ENCODE measurements at regions not wholly inside any gene's neighbourhood (a gene's known extent, or its start where the extent isn't known, plus 50 kb on each side); places are given as distances from the start of the nearest gene placed in this dataset.

DNA sequence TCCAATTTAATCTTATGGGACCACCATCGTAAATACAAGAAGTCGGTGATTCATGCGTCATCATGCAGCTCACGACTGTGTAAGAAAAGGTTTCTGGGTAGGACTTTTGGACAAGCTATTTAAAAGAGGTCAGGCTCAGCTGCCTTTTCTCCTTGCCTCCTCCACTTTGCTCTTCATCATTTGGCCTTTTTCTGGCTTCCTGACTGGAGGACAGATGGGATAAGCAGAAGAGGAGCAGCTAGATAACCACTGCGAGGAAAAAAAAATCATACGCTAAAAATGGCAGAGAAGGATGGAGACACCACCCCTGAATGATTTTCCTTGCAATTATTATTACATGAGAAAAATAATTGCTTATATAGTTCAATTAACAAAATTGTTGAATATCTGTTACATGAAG lies 294.3 kb upstream of the FSTL5 start:
- ATAC-seq = no peak

DNA sequence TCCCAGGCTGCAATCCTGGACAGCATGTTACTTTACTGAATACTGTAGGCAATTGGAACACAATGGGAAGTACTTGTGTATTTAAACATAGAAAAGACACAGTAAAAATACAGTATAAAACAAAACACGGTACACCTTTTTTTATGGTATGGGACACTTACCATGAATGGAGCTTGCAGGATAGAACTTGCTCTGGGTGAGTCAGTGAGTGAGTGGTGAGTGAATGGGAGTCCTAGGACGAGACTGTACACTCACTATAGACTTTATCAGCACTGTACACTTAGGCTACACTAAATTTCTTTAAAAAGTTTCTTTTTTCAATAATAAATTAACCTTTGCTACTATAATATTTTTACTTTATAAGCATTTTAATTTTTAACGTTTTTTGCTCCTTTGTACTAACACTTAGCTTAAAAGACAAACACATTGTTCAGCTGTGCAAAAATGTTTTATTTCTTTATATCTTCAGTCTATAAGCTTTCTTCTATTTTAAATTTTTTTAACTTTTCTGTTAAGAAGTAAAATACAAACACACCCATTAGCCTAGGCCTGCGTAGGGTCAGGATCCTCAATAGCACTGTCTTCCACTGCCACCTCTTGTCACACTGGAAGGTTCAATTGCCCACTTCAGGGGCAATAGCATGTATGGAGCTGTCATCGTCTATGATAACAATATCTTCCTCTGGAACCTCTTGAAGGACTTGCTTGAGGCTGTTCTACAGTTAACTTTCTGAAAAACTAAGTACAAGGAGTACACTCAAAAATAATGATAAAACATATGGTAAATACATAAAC lies 293.5 kb upstream of the FSTL5 start:
- no peak for ATAC-seq

DNA sequence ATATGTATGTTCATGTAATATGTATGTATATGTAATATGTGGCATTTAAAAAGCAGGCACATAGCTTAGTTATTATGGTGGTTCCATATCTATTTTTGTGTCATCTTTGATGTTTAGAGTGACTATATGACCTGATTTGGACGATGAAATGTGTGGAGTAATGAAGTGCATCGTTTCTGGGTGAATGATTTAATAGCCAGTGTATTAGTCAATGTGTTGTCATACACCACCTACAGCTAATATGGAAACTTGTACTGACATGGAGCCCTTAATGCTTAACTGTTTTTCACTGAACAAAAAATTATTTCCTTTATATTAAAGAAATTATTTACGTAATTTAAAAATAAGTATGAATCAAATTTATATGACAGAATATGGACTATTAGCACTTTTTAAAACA lies 292.3 kb upstream of the FSTL5 start:
- no peak for ATAC-seq

DNA sequence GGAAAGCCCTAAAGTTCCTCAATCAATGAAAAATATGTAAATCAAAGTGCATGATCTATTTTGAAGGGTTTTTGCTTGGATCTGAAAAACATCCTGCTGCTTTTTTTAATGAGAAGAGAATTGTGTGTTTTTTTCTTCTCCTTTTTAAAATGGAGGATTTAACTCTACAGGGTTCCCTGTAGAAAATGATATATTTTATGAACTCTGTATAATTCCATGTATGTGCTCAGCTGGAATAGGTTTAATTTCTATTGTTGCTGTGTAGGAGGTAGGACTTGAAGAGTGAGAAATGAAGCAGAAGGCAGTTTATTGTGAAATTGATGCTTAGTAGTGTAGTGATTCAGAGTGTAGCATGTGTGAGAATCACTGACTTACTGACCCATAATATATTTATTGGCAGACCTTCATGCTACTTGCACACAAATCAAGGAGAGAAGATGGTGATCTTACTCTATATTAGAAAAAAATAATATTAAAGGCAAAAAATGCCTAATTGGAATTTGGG lies 286.8 kb upstream of the FSTL5 start:
- no peak for ATAC-seq

DNA sequence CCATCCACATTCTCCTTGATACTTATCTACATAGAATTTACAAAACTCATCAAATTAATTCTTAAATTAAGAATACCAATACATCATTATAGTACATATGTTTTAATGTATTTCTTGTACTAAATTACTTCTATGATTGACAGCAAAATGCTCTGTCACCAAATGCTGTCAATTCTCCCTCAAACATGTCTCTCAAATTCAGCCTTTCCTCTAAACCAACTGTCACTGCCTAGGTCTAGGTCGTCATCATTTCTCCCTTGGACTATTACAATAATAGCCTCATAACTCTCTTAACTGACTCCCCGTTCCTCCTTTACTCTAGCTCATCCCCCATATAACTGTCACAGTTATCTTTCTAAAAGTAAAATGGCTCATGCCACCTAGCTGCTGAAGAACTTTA lies 279.7 kb upstream of the FSTL5 start:
- no peak for ATAC-seq

DNA sequence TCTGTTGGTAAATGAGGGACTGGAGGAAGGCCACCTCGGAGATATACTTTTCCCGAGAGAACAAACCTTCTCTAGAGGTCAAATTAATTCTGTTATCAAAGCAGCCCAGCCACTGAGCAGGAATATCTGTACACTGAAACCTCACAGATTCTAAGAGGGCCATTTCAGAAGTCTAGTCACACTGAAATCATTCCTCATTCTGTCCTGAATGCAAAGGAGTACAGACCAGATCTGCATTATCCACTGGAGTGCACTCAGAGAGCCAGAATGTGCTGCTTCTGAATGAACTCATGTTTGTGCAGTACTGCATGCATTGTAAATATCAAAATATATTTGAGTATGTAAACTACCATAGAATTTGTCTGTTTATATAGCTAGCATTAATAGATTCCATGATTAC lies 278.3 kb upstream of the FSTL5 start:
- no peak for ATAC-seq

DNA sequence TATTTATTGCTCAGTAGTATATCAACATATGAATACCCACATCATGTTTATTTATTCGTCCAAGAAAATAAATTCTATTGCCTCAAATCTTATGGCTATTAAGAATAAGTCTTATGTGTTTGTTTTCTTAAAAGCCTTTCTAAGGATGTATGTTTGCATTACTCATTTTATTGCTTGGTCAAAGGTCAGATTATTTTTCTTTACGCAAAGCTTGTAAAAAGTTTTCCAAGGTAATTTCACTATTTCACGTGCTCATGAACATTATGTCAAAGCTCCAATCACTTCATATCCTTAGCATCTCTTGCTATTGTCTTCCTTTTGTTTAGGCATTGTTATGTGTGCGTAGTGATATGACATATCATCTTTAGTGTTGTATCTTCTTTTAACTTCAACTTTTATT lies 258.5 kb upstream of the FSTL5 start:
- ATAC-seq = no peak

DNA sequence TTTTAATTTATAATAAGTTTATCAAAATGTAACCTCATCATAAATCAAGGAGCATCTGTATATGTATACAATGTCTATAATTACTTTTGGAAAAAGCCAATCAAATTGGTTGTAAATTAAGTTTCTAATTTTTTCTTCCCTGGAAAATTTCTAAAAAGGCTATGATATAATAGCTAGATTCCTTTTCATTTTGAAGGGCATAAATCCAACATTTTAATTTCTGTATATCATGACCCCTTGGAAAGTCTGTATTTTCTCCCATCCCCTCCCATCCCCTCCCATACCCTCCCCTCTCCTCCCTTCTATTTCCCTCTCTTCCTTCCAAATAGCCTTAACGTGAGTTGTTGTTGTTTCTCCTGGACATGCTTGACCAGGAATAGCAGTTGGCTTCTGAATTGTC lies 247.1 kb upstream of the FSTL5 start:
- no peak for ATAC-seq

DNA sequence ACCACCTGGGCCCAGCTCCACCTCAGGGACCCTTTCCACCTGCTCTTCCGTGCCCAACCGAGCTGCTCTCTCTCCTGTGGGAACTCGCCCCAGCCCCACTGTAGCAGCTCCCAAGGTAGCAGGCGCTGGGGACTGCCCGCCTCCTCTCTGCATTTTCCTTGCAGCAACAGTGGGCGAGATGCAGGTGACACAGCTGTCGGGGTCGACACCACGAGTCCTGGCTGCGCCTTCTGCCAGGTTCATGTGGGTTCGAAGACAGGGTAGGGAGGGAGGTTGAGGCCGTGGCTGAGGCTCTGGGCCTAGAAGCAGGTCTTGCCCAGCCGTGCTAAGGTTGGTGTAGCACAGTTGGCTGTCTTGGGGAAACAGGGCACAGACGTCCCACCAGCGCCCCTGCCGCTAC lies 245.2 kb upstream of the FSTL5 start:
- ATAC-seq = no peak

DNA sequence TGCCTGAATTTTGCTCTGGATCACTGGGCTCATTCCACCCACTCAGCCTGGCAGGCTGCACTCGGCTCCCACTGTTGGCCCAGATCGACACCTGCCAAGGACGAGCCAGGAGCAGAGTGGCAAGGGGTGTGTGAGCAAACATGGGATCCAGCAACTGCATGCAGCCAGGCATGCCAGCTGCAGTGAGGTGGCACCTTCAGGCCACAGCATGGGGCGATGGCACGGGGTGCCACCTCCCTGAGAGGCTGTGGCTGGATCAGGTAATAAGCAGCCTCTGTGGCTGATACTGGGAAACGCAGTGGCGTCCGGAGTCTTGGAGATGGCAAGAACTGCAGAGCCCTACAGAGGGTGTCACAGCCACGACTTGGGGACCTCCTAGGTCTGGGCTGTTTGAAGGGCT lies 244.5 kb upstream of the FSTL5 start:
- no peak for ATAC-seq

DNA sequence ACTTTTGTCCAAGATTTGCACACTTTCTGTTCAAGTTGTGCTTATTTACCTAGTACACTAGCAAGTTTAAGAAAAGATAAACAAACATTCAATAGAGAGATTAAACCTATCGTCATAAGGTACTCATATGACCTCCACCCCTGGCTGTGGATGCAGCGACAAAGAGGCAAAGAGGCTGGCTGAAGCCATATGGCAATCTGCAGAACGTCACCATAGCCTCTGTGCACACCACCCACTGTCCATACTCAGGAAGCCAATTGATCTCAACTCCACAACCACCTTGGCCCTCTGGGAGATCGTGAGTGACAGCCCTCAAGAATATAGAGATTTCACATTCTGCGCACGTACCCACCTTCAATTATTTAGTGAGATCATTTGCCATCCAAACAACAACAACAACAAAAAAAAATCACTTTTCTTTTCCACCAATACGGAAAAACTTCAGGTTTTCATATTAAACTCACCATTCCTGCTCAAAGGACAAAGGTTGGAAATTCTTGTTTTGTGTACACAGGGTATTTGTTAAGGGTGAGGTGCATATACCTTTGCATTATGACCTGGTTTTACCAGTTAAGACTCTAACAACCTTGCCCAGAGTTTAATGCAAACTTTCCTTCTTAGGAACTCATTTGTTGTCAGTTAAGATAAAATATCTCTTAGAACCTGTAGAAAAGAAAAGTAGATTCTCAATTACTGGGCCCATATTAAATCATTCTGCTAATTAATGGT lies 243.0 kb upstream of the FSTL5 start:
- ATAC-seq = no peak

DNA sequence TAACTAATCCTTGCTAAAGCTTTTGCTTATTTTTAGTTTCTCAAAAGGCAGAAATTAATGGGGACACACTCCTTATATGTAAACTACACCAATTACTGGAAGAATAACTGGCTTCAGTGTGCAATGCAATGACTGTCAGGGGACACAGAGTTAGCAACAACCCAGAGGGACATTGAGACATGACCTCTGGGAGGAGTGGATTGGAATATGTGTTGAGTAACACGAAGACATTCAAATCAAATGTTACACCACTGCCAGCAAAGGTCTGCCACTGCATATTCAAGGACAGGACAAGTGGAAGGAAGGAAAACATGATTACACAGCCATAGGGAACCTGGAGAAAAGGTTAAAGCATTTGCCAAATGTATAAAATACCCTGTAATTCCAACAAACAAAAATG lies 240.1 kb upstream of the FSTL5 start:
- no peak for ATAC-seq

DNA sequence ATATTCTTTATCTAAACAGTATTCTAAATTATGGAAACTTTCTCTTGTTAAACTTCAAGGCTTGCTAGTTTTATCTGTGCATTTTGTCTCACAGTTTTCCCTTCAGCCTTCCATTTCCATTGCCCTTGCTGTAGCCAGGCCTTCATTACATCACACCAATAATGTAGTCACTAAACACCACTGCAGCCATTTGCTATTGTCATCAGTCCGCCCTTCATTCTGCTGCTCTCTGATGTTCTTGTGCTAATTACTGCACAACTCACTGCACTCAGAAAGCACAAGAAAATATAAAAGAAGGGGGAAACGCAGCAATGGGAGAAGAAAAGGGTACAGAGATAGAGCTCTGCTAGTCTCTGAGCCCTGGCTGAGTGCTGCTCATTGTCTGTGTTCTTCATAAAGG lies 239.6 kb upstream of the FSTL5 start:
- no peak for ATAC-seq

DNA sequence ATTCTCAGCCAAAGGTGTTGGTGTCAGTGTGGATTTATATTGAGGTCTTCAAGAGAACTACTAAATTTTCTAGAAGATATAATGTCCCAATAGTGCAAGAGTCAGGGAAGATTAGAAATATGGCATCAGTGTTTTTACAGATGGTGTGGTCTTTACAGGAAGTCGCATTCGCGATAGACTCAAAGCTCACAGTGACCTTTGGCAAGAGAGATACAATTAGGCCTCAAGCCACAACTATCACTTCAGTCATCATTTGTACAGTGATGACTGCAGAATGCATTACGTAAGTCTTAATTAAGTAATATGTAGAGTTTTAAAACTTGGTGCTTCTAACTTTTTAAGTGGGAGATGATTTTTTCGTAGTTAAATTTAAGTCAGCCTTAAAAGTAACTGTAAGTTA lies 237.2 kb upstream of the FSTL5 start:
- ATAC-seq = no peak

DNA sequence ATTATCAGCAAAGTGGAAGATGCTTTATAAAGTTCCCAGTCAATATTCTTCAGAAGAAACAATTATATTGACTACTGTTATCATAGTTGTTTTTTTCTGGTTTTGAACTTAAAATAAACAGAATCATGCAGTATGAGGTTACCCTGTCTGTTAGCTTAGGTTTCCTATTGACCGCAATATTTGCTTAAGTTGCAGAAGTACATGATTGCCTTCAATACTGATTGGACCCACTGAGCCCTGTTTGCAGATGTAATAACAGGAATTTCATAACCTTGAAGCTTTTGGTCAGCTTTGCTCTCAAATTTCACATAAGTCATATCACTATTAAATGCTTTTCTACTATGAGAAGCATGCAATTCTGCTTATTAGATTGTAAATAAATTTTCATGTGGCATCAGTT lies 229.1 kb upstream of the FSTL5 start:
- no peak for ATAC-seq

DNA sequence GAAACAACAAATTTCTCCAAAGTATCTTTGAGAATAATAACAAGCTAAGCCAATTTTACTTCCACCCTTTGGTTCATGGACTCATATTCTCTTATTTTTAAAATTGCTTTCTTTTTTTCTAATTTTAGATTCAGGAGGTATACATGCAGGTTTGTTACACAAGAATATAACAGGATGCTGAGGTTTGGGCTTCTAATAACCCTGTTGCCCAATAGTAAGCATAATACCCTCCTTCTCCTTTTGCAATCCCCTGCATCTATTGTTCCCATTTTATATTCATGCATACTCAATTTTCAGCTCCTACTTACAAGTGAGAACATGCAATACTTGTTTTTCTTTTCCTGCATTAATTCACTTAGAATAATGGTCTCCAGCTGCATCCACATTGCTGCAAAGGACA lies 202.3 kb upstream of the FSTL5 start:
- no peak for ATAC-seq

DNA sequence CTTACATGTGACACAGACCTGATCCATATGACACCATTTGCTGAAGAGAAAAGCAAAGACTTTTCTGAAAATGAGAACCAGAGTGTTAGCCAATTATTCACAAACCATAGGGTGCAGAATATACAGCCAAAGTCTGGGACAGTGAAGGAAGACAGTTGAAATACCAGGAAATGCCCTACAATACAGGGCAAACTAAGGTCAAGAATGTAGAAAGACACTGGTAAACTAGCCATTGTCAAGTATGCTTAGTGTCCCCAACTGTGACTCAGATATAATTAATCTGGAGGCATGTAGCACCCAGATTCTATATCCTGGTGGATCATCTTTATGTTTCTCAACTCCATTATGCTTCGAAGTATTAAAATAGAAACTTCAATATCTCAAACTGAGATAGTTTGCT lies 200.9 kb upstream of the FSTL5 start:
- ATAC-seq = no peak

DNA sequence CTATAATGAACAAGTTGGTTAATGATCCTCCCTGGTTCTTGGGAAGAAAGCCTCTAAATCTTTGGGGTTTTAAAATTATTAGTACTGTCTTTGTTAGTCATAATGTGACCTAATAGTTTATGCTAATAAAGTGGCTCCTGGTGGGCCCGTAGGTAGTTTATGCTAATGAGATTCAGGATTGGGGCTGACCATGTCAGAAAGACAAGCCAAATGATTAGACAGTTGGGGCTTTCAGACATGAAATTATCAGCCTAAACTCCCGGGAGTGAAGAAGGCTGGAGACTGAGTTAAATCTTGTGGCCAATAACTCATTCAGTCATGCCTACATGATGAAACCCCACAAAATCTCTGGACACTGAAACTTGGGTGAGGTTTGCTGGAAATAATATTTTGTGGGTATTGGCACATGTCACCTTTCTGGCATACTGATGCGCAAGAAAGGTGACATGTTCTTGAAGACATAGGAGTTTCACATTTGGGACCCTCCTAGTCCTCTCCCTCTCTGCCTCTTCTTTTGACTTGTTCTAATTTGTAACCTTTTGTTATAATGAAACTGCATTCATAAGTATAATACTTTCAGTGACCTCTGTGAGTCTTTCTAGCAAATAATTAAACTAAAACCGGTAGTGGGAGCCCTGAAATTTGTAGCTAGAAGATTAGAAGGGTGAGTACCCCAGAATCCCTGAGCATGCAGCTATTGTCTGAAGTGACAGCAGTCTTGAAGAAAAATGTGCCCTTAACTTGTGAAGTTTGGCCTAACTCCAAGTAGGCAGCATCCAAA lies 196.8 kb upstream of the FSTL5 start:
- no peak for ATAC-seq

DNA sequence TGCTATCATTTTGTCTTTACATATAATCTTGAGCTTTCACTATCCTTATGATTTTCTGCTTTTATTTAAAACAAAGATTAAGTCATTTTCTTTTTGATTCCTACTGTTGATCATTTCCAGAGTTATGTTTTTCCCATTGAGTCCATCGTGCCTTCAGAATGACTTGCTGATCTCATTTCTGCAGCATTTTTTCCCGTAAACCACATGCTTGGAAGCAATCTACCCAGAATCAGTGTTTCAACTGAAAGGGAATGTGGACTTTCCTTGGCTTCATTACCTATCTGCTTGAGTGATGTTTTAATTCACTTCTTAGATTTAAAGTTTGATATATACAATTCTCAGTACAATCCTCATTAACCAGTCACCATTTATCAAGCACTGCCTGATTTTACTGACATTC lies 192.4 kb upstream of the FSTL5 start:
- no peak for ATAC-seq

DNA sequence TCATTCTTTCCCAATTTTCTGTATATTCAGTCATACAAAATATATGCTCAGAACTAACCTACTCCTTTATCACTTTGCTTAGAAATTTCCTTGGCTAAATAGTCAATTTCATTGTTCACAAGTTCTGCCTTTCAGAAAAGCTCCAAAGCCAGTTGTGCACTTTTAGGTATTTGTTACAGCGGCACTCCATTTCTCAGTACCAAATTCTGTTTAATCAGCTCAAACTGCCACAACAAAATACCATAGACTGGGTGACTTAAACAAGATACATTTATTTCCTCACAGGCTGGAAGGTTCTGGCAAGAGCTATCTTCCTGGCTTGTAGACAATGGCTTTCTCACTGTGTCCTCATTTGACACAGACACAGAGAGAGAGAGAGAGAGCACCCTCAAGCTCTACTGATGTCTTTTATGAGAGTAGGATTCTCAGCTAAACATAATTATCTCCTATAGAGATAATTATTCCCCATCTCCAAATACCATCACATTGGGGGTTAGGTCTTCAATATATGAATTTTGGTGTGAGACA lies 188.8 kb upstream of the FSTL5 start:
- ATAC-seq = no peak

DNA sequence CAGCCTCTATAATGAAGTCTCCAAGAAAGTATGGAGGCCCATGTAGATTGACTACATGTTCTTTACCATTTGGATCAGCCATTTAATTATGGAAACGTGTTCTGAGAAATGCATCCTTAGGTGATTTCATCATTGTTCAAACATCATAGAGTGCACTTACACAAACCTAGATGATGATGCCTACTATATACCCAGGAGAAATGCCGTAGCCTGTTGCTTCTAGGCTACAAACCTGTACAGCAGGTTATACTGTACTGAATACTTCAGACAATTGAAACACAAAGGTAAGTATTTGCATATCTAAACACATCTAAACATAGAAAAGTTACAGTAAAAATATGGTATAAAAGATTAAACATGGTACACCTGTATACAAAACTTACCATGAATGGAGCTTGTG lies 186.5 kb upstream of the FSTL5 start:
- no peak for ATAC-seq

DNA sequence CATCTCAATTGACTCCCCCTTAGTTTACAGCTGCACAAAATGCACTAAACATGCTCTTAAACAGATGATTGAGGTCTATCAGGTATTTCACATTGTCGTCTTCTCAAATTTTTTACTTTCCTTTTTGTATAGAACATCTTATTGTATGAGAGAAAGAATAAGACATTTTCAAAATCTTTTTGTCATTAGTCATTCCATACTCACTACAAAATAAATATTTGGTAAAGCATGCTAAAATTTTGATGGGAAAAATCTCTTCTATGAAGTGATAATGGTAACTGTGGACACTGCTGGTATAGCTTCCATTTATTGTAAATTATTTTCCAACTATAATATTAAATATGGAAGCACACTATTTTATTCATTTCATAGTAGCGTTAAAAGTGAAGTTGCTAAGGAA lies 185.6 kb upstream of the FSTL5 start:
- ATAC-seq = no peak

DNA sequence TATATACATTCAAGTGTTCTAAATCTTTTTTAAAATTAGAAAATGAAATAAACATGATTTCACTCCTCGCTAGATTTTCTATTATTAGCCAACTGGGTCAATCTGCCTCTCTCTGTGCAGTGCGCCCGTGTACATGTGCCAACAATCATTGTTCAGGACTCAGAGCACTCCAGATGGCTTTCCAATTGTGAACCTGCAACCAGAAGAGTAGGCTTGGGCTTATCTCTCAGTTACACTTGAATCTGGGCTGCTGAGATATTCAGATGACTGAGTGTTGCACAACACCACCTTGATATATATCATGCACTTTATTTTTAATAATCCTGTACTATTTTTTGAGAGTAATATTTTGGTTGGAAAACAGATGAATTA lies 184.0 kb upstream of the FSTL5 start:
- no peak for ATAC-seq

All from activated CD4-positive, CD25-positive, alpha-beta regulatory T cell treated with anti-CD3 and anti-CD28 coated beads, Interleukin-2, amount 50 U/mL, for 24 hours (primary cell).